ENCODE measurements at regions not wholly inside any gene's neighbourhood (a gene's known extent, or its start where the extent isn't known, plus 50 kb on each side); places are given as distances from the start of the nearest gene placed in this dataset.

DNA sequence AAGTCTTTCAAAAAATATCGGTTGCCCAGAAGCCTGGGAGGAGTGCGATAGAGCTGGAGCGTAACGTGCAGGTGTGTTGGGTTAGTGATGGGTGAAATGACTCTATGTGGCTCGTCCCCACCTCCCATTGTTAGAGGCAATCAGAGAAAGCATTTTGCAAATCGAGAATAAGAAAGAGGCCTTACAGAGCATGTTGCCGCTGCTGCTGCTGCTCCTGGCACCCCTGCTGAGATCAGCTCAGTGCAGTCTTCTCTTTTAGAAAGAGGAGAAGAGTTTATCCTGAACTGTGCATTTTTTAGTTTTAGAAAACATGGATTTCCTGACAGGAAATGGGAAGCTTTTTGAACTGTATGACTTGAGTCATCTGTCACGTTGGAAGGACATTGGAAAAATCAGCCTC lies 774.5 kb upstream of the RBFOX1 start:
- Histone ChIP-seq H3K4me3 (ENCODE audit: insufficient read depth, low read length, poor library complexity, severe bottlenecking) (no peak overlapping the region), H3K27ac (ENCODE audit: low read depth, low read length) (no peak overlapping the region), H3K9me2 (replicated peaks; ENCODE audit: insufficient read depth, low read length) (no peaks in the 10 kb centered on the region), H3K4me2 (ENCODE audit: low read depth, low read length, poor library complexity, severe bottlenecking) (no peak overlapping the region), H3K36me3 (ENCODE audit: low read length) (no peaks in the 10 kb centered on the region), H3K9ac (ENCODE audit: low read length) (no peak overlapping the region), H3K9me3 (ENCODE audit: insufficient read depth, low read length) (no peaks in the 10 kb centered on the region), H4K20me1 (ENCODE audit: low read depth, low read length) (no peaks in the 10 kb centered on the region), H2AFZ (ENCODE audit: low read depth, low read length, severe bottlenecking) (no peak overlapping the region), H3F3A (ENCODE audit: insufficient read depth) (no peaks in the 10 kb centered on the region), H3K79me2 (ENCODE audit: insufficient read depth, low read length) (no peaks in the 10 kb centered on the region), H3K27me3 (ENCODE audit: low read length) (no peaks in the 10 kb centered on the region)
- TF ChIP-seq EZH2phosphoT487 (conservative IDR thresholded peaks at IDR 0.05; ENCODE audit: low read length) = no peak
- TF ChIP-seq, protein P1, sequence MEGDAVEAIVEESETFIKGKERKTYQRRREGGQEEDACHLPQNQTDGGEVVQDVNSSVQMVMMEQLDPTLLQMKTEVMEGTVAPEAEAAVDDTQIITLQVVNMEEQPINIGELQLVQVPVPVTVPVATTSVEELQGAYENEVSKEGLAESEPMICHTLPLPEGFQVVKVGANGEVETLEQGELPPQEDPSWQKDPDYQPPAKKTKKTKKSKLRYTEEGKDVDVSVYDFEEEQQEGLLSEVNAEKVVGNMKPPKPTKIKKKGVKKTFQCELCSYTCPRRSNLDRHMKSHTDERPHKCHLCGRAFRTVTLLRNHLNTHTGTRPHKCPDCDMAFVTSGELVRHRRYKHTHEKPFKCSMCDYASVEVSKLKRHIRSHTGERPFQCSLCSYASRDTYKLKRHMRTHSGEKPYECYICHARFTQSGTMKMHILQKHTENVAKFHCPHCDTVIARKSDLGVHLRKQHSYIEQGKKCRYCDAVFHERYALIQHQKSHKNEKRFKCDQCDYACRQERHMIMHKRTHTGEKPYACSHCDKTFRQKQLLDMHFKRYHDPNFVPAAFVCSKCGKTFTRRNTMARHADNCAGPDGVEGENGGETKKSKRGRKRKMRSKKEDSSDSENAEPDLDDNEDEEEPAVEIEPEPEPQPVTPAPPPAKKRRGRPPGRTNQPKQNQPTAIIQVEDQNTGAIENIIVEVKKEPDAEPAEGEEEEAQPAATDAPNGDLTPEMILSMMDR (IDR thresholded peaks at IDR 0.05; ENCODE audit: insufficient read depth, low read length, poor library complexity, severe bottlenecking) = no peak

DNA sequence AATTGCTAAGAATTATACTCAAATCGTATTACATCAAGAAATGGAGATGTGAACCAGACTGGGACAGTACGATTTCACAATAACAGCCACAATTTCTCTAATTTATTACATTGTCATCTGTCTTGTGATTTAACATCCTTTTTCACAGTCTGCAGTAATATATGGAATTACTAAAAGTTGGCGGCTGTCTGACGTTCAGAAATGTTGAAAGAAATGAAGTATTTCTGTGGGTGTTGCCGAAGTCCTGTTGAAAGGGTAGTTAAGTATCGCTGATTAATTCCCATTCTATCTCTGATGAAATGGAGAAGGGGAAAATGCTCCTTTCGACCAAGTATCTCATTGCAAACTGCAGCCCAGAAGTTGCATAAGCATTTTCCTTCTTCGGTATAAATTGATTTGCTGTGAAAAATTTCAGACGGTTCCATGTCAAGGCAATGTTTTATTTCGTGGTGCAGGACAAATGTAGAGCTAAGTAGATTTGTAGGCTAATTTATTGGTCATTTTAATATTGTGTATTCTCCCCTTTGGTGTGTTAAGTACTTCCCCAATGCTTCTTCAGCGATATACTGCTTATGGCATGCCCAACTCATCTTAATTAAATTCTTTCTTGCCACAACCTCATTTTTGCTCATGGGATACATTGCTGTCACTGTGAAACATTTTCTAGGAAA lies 775.2 kb upstream of the RBFOX1 start:
- H3K9ac ChIP-seq (ENCODE audit: low read length) = no peak overlapping the region
- no peaks in the 10 kb centered on the region for H3K27me3 ChIP-seq (ENCODE audit: low read length)
- no peaks in the 10 kb centered on the region for H3K36me3 ChIP-seq (ENCODE audit: low read length)
- no peaks in the 10 kb centered on the region for H3F3A ChIP-seq (ENCODE audit: insufficient read depth)
- no peaks in the 10 kb centered on the region for H4K20me1 ChIP-seq (ENCODE audit: low read depth, low read length)
- no peak overlapping the region for H3K4me2 ChIP-seq (ENCODE audit: low read depth, low read length, poor library complexity, severe bottlenecking)
- no peaks in the 10 kb centered on the region for H3K9me3 ChIP-seq (ENCODE audit: insufficient read depth, low read length)
- TF ChIP-seq, protein P1 (IDR thresholded peaks at IDR 0.05; ENCODE audit: insufficient read depth, low read length, poor library complexity, severe bottlenecking) = no peak
- TF ChIP-seq EZH2phosphoT487 (conservative IDR thresholded peaks at IDR 0.05; ENCODE audit: low read length) = no peak
- no peak overlapping the region for H2AFZ ChIP-seq (ENCODE audit: low read depth, low read length, severe bottlenecking)
- no peaks in the 10 kb centered on the region for H3K9me2 ChIP-seq (replicated peaks; ENCODE audit: insufficient read depth, low read length)
- no peaks in the 10 kb centered on the region for H3K79me2 ChIP-seq (ENCODE audit: insufficient read depth, low read length)
- H3K27ac ChIP-seq (ENCODE audit: low read depth, low read length) = no peak overlapping the region
- H3K4me3 ChIP-seq (ENCODE audit: insufficient read depth, low read length, poor library complexity, severe bottlenecking) = no peak overlapping the region

DNA sequence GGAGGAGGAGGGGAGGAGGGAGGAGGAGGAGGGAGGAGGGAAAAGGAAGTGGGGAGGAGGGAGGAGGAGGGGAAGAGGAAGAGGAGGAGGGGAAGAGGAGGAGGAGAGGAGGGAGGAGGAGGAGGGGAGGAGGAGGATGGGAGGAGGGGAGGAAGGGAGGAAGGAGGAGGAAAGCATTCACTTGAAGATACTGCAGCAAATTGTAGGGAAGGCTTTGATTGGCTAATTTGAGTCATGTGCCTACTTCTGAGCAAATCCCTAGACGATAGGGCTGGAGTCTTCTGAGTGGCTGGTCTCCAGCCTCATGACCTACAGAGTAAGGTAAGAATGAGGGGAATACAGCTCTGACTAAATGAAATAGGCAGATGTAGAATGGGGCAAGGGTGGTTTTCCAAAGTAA lies 783.2 kb upstream of the RBFOX1 start:
- H3K27me3 ChIP-seq (ENCODE audit: low read length) = no peaks in the 10 kb centered on the region
- no peaks in the 10 kb centered on the region for H3K36me3 ChIP-seq (ENCODE audit: low read length)
- H3K9me2 ChIP-seq (replicated peaks; ENCODE audit: insufficient read depth, low read length) = no peaks in the 10 kb centered on the region
- H3K27ac ChIP-seq (ENCODE audit: low read depth, low read length) = no peak overlapping the region
- H3K9ac ChIP-seq (ENCODE audit: low read length) = no peak overlapping the region
- TF ChIP-seq, protein P1 (IDR thresholded peaks at IDR 0.05; ENCODE audit: insufficient read depth, low read length, poor library complexity, severe bottlenecking) = no peak
- TF ChIP-seq EZH2phosphoT487 (conservative IDR thresholded peaks at IDR 0.05; ENCODE audit: low read length) = no peak
- H3K4me3 ChIP-seq (ENCODE audit: insufficient read depth, low read length, poor library complexity, severe bottlenecking) = no peak overlapping the region
- no peak overlapping the region for H2AFZ ChIP-seq (ENCODE audit: low read depth, low read length, severe bottlenecking)
- H3F3A ChIP-seq (ENCODE audit: insufficient read depth) = no peaks in the 10 kb centered on the region
- H3K4me2 ChIP-seq (ENCODE audit: low read depth, low read length, poor library complexity, severe bottlenecking) = no peak overlapping the region
- no peaks in the 10 kb centered on the region for H4K20me1 ChIP-seq (ENCODE audit: low read depth, low read length)
- no peaks in the 10 kb centered on the region for H3K79me2 ChIP-seq (ENCODE audit: insufficient read depth, low read length)
- no peaks in the 10 kb centered on the region for H3K9me3 ChIP-seq (ENCODE audit: insufficient read depth, low read length)

Data from SU-DHL-6 (cell line).